HG02798 (cell line): ENCODE measurements at regions not wholly inside any gene's neighbourhood (a gene's known extent, or its start where the extent isn't known, plus 50 kb on each side); places are given as distances from the start of the nearest gene placed in this dataset.
"Not testable (repeated sequence)": the region's sequence is repeated elsewhere in the genome, so short reads cannot be mapped to it uniquely, and the experiment has no call there.

Experiments used
- ATAC-seq: cut with Tn5 transposase; IDR thresholded peaks from one replicate; pipeline ENCODE4 v1.9.1; 2021; ENCODE audit warnings: mild to moderate bottlenecking; ENCODE audit not compliant: unreplicated experiment, poor library complexity

DNA sequence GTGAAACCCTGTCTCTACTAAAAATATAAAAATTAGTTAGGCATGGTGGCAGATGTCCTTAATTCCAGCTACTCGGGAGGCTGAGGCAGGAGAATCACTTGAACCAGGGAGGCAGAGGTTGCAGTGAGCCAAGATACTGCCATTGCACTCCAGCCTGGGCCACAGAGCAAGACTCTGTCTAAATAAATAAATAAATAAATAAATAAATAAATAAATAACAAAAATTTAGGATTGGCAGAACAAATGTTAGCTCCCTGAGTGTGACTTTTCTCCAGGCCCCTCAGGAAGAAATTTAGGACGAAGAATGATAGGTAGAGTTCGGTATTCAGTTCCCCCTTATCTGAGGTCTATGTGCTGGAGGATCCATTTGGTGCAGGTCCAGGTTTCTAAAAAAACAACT, 181.2 kb downstream of the CD47 start:
- ATAC-seq: not testable (repeated sequence)

DNA sequence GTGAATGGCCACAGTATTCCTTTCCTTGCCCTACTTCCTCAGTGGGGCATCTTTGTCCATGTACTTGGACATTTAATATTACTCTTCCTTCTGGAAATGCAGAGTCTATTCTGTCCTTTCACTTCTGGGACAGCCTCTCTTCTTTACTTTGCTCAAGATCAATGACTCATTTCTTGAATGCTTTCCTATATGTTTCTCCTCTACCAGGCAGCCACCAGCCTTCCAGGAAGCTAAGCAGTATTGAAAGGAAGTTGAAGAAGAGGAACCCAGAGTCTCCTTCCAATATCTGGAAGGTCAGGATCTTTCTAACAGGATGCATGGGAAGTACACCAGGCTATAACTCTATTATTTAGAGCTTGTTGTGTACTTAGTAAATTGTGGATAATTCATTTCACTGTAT, 182.8 kb downstream of the CD47 start:
- no peak for ATAC-seq

DNA sequence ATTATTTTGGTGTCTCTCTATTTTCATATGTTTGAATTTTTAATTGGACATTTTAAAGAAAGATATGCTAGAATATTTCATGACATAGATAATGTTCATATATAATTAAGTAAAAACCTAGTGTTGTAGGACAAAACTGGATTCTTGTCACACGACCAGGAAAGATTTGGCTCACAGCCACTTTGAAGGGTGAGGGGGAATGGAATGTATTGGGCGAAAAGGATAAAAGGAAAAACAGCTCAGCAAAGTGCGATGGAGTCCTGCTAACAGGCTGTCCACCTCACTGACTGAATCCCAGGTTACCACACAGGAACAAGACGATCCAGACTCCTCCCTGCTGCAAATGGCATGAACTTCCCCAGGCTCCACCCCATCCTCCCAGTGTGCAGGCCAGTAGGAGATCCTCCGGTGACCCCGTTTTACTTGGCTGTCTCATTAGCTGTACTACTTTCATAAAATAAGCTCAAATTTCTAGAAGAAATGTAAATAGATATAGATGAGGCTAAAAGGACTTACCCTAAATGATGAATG, 186.2 kb downstream of the CD47 start:
- ATAC-seq: no peak

DNA sequence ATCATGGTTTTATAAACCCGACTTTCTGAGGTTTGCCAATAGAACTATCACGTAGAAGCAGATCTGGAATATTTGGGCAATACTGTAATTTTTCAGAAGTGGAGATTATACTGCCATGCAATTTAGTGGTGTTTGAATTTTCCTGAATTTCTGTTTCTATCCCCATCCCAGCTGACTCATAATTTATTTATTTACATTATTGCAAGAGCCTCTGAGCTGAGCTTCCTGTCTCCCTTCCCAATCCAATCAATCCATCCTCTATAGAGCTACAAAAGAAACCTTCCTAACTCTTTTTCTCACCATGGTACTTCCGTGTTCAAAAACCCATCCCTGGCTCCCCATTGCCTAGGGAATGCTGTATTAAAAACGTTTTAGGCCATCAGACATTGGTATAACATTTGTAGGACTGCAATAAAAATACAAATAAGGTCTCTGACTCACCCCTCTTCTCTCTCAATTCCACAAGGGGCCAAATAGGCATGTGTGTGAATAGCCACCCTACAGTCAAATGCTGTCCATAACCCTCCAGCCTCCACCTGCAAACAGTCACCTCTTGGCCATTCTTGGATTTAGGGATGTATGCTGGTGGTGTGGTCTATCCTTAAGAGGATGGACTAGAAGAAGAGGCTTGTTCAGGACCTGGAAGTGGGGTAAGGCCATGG, 190.7 kb downstream of the CD47 start:
- no peak for ATAC-seq

DNA sequence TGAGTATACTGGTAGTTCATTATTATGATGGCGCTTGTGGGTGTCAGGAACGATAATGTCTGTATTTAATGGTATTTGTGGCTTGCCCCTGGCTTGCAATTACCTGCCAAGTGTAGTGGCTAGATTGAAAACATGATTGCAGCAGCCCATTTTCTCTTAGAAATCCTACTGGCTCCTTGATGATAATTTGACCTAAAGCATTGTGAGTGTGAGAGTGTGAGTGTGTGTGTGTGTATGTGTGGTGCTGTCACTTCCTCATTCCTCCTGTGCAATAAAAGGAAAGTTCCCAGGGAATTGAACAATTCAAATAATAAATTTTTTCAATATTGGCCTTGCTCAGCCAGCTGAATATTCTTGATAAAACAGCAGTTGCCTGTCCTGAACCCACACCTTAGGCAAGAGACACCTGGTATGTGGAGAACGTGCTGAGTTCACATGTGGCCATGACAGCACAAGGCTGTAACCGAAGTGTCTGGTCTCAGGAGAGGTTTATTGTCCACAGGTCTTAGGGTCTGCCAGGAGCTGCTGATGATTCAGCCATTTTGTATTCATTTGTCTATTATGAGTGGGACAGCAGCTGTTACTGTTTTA, 193.3 kb downstream of the CD47 start:
- no peak for ATAC-seq

DNA sequence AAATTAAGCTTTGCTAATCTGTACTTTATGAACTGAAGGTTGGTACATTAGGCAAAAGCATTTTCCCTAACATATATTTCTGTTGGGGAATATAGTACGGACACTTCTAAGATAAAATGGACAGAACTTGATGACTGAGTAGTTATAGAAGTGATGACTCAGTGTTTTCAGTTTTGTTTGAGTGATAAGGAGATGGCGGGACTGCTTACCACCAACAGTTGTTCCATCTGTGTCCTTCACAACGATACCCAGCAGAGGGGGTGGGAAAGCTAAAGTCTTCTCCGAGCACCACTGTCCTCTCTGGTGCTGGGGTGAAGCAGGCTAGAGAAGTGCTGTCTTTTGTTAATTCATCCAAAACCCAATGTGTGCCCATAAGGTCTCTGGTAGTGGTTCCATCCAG, 195.8 kb downstream of the CD47 start:
- ATAC-seq: no peak

DNA sequence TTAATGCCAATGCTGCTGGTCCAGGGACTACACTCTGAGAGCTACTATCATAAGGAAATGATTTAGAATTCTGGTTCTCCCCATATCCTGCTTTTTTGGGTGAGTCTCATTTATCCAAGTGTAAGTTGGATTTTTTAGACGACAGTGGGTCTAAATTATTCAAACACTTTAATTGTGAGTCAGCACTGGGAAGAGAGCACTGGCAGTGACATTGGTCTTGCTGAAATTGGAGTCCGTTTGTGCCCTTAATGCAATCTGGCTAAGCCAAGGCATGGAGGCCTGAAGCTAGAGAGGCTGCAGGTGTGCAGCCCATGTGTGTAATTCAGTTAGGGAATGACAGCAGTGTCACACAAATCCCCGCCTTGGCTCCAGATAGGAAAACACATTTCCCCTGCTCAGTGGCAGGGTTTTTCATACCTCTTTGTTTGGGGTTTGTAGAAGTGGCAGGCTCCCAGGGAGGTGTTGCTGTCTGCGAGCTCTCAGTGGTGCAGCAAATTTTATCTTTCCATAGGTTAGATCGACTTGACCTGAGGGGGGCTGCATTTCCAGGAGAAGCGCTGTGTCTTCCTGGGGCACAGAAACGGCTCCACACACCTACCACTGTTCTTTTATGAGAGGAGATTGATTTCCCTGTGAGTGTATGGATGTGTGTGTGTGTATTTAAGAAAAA, 197.7 kb downstream of the CD47 start:
- ATAC-seq: no peak

DNA sequence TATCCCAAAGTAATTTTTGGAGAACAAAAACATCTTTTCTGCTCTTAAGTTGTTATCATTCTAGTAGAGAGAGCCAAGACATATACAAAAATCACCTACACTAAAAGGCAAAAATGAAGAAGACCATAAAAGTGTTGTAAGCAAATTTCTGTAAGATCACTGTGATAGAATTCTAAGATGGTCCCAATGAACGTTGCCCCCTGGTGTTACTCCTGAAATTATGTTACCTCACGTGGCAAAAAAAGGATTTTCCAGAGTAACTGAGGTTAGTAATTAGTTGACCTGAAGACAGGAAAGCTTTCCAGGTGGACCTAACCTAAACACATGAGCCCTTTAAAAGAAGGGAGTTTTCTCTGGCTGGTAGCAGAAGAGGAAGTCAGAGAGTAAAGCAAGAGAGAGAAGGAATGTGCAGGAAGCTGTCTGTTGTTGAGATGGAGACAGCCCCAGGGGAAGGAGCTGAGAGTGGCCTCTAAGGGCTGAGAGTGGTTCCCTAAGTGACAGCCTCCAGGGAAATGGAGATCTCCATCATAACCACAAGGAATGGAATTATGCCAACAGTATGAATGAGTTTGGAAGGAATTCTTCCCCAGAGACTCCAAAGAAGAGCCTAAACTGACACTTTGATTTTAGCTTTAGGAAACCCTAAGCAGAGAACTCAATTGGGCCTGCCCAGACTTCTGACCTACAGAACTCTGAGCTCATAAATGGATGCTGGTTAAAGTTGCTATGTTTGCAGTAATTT, 205.9 kb downstream of the CD47 start:
- no peak for ATAC-seq

DNA sequence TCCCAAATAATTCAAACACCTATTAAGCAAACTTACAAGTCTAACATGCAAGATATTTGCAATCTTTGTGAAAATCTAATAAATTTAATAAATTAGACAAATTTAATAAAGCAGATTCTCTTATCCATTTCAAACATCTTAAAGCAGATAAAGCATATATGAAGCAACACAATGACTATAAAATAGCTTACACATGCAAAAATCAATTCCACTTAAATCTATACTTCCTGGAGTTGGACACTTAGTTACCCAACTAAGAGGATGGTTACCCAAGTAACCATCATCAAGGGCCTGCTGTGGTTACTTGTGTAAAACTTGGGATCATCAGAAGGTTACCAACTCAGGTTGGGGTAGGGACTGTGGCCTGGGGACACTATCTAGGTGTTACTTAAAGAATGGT, 206.8 kb downstream of the CD47 start:
- no peak for ATAC-seq

DNA sequence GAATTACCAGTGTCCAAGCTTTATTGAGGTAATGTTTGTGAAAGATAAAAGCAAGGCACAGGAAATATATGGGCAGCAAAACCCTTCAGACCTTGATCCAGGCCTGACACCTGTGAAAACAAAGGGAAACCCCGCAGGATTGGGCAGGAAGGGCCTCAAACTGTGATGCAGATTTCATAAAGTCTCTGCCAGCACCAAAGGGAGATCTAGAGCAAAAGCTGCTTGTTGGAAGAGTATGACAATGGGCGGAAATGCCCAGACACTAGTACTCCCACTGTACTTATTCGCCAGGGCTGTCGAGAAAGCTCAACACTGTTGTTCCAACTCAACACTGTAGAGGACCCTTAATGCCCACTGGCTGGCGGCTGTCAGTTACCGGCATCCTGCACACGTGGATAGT, 207.9 kb downstream of the CD47 start:
- ATAC-seq: no peak

DNA sequence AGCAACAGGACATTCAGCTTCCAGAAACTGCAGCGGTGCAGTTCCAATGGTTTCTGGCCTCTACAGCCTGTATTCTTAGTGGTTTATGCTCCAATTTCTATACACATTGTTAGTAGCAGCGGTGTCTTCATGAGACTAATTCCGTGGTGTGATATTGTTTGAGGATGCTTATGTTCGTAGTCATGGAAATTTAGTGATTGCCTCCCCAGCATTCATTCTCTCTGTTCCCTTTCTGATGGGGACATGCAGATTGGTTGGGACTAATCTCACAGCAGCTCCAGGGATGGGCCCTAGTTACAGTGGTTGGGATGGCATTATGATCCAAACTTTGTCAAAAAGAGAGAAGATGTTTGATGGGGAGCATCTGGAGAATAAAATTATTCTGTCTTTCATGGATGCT, 208.6 kb downstream of the CD47 start:
- ATAC-seq: no peak

DNA sequence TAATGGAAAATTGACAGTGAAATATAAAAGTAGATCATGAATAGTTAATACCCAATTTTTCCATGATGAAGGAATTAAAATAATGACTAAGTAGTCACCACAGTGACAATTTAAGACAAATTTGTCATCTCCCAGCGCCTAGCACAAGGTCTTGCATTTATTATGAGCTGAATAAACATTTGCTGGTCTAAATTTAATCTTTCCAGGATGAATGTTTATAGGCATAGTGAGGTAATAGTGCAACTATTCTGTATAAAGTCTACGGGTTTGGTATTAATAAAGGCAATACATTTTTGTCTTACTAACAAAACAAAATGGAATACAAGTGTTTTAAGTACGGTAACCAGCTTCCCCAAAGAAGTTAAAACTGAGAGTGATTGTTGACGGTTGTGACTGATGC, 209.3 kb downstream of the CD47 start:
- ATAC-seq: no peak

DNA sequence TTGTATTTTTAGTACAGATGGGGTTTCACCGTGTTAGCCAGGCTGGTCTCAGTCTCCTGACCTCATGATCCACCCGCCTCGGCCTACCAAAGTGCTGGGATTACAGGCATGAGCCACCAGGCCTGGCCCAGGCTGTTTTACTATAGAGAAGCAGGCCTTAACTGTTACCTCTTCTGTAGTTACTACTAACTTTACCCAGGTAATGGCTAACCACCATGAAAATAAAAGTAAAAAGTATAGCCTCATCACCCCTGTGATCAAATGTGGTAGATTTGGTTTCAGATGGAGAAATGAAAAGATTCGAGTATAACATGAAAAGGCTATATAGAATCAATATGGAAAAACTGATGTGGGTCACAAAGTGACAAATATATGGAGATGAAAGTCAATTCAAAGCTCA, 210.1 kb downstream of the CD47 start:
- ATAC-seq: no peak

DNA sequence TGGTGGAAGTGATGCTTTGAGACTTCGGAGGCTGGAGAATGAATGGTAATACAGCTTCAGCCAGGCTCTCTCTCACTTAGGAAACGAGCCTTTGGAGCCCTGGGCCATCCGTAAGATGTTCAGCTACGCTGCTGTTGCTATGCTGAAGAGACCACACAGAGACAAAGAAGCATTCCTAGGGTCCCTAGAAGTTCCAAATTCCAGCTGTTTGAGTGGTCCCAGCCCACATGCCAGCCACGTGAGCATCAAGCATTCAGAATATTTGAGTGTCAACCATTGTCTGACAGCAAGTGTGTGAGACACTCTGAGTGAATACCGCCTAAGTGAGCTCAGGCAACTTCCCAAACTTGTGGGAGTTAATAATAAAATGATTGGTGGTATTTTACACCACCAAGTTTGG, 212.9 kb downstream of the CD47 start:
- no peak for ATAC-seq

DNA sequence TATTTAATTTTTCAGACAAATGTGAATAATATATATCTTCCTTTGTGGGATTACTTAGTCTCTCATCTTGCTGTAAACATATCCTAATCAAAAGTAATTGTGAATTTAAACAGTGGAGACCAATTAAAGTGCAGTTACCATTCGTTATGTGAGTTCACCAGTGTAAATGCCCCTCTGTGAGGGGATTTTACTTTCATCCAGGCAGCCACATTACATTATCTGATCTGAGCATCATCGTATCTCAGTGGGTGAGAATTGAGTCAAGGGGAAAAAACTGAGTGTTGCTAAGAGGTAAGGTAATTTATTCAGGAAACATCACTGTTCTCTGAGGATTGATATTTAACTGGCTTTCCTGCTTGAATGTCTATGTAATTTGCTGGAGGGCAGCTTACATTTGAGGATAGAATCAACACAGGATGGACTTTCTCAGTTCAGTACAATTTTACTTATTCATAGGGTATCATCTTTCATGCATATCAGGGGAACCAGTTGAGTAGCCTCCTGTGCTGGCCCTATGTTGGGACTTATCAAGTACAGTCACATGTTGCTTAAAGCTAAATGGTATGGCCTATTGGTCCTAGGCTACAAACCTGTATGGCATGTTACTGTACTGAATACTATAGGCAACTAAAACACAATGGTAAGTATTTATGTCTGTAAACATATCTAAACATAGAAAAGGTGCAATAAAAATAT, 219.7 kb downstream of the CD47 start:
- no peak for ATAC-seq

DNA sequence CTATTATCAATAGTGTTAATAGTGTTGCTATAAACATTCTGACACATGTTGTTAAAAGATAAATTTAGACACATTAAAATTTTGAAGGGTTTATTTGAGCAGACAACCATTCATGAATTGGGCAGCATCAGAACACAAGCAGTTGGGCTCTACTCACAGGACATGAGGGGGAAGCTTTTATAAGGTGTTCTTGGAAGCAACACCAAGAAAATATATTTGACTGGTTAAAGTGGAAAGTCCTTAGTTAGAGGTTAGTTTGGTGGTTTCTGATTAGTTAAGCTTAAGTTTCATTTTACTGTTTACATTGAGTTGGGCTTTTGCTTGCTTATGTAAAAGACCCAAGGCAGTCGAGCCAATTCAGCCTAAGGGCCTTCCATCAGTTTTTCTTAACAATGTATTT, 220.7 kb downstream of the CD47 start:
- no peak for ATAC-seq

DNA sequence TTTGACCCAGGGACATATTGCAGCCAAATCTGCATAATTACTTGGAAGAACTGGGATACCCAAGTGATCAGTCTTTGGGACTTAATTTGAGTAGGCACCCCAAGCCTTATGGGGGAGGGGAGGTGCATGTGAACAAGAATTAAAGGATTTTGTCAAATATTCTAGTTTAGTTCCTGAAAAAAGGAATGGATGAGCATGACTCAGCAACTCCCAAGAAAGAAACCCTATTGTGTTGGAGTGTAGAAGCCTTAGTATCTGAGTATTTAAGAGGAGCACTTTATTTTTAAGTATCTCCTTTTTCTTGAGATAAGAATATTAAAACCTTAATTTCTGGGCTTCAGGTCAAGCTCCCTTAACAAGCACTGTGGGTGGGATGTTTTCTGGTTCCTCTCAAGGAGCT, 222.4 kb downstream of the CD47 start:
- no peak for ATAC-seq

DNA sequence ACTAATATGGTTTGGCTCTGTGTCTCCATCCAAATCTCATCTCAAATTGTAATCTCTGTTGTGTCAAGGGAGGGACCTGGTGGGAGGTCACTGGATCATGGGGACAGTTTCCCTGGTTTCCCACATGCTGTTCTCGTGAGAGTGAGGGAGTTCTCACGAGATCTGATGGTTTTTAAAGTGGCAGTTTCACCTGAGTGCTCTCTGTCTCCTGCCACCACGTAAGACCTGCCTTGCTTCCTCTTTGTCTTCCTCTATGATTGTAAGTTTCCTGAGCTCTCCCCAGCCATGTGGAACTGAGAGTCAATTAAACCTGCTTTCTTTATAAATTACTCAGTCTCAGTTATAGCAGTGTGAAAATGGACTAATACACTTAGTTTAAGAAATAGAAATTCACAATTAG, 228.9 kb downstream of the CD47 start:
- ATAC-seq: peak; percentile 62

DNA sequence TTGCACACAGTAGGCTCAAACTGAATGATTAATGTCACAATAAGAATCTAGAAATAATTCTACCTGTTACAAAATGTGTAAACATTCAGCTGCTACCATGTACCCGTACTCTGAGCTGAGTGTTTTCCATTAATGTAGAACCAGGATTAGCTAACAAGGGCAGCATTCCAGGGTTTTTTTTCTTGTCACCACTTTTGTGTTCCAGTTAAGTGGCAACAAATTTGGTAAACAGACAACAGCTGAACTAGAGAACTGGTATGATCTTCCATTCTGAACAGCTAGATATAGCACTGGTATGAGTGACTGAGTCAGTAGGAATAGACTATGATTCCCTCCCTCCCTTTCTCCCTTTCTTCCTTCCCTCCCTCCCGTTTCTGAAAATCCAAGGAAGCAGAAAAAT, 229.4 kb downstream of the CD47 start:
- no peak for ATAC-seq
